GM18498 (cell line): ENCODE measurements at regions not wholly inside any gene's neighbourhood (a gene's known extent, or its start where the extent isn't known, plus 50 kb on each side); places are given as distances from the start of the nearest gene placed in this dataset.
"Not testable (repeated sequence)": the region's sequence is repeated elsewhere in the genome, so short reads cannot be mapped to it uniquely, and the experiment has no call there.

Experiments used
- ATAC-seq: cut with Tn5 transposase; IDR thresholded peaks from one replicate; pipeline ENCODE4 v1.9.1; 2021; ENCODE audit warnings: mild to moderate bottlenecking, moderate library complexity; ENCODE audit not compliant: unreplicated experiment

- no peak for ATAC-seq
These were observed 479.7 kb downstream of the AACS start for GRCh38 chr12:125544960-125545359.

- no peak for ATAC-seq
These were observed 483.9 kb downstream of the AACS start for GRCh38 chr12:125549171-125549570.

- ATAC-seq: no peak
These were observed 484.6 kb downstream of the AACS start for GRCh38 chr12:125549836-125550235.

- ATAC-seq: no peak
These were observed 487.1 kb downstream of the AACS start for GRCh38 chr12:125552295-125552694.

GRCh38 chr12:125561008-125561407 lies 495.8 kb downstream of the AACS start:
- not testable (repeated sequence) for ATAC-seq

- ATAC-seq: no peak
These were observed 499.5 kb downstream of the AACS start for GRCh38 chr12:125564753-125565152.

- no peak for ATAC-seq
These were observed 502.3 kb downstream of the AACS start for GRCh38 chr12:125567581-125567980.

GRCh38 chr12:125568306-125568705 lies 503.1 kb downstream of the AACS start:
- no peak for ATAC-seq

- ATAC-seq: no peak
These were observed 508.0 kb downstream of the AACS start for GRCh38 chr12:125573271-125573670.

GRCh38 chr12:125577334-125577733 lies 512.1 kb downstream of the AACS start:
- ATAC-seq: no peak

GRCh38 chr12:125579916-125580315 lies 514.7 kb downstream of the AACS start:
- ATAC-seq: no peak

- no peak for ATAC-seq
These were observed 517.8 kb downstream of the AACS start for GRCh38 chr12:125583071-125583470.

- no peak for ATAC-seq
These were observed 521.2 kb downstream of the AACS start for GRCh38 chr12:125586441-125586840.

- no peak for ATAC-seq
These were observed 528.0 kb downstream of the AACS start for GRCh38 chr12:125593269-125593668.

- ATAC-seq: no peak
These were observed 539.7 kb downstream of the AACS start for GRCh38 chr12:125604976-125605375.

- no peak for ATAC-seq
These were observed 541.1 kb downstream of the AACS start for GRCh38 chr12:125606312-125606711.

GRCh38 chr12:125610292-125610691 lies 545.1 kb downstream of the AACS start:
- no peak for ATAC-seq

GRCh38 chr12:125610971-125611370 lies 545.7 kb downstream of the AACS start:
- ATAC-seq: no peak

GRCh38 chr12:125614058-125614457 lies 548.8 kb downstream of the AACS start:
- no peak for ATAC-seq

GRCh38 chr12:125619723-125620122 lies 554.5 kb downstream of the AACS start:
- no peak for ATAC-seq

- no peak for ATAC-seq
These were observed 568.5 kb downstream of the AACS start for GRCh38 chr12:125633686-125634085.

GRCh38 chr12:125634813-125635212 lies 569.6 kb downstream of the AACS start:
- ATAC-seq: no peak

GRCh38 chr12:125639826-125640225 lies 574.6 kb downstream of the AACS start:
- ATAC-seq: no peak

GRCh38 chr12:125643055-125643454 lies 577.8 kb downstream of the AACS start:
- ATAC-seq: no peak
